Embryonic facial prominence (tissue), 1 donor: ENCODE measurements at regions not wholly inside any gene's neighbourhood (a gene's known extent, or its start where the extent isn't known, plus 50 kb on each side); places are given as distances from the start of the nearest gene placed in this dataset.
"Not testable (repeated sequence)": the region's sequence is repeated elsewhere in the genome, so short reads cannot be mapped to it uniquely, and the experiment has no call there.

ENCODE experiments used
- DNase-seq: peaks from one replicate; pipeline ENCODE4 v3.0.0-alpha.2; 2016; ENCODE audit errors: extremely low spot score

DNA sequence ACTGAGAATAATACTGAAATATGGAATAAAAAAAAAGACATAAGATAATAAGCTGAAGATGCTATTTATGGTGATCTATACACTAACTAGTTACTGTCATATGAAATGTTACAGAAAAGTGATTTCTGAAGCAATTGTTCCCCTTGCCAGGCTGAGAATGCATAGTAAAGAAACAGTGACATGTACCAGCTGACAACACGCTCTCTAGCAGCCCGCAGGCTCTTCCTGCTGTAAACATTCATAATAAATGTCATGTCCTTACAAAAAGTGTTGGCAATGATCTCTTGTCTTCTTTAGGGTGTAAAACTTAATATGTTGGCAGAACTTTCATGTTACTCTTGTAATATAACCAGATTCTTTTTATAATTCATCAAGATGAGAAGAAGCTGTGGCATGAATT, 1171.3 kb downstream of the DSC3 start:
- DNase-seq, result no peak

DNA sequence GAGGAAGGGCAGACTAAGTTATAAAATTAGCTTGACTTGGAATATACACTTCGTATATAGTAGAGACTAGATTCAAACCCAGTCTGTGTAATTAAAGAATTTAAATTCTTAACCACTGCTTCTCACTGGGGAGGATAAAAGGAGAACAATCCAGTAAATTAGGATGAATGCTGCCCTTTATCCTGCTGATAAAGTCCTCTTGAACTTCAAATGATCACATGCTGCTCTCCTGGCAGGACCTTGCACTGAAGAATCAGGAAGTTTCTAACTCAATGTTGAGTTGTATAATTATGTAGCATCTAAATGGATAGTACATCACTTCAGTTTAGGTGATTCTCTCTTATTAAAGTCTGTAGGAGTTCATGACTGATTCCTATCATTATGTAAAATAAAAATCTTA, 1179.7 kb downstream of the DSC3 start:
- no peak for DNase-seq

- DNase-seq, result no peak
These were observed 1186.9 kb downstream of the DSC3 start for GRCh38 chr18:29855637-29856036.

- DNase-seq, result no peak
These were observed 1189.4 kb downstream of the DSC3 start for GRCh38 chr18:29853126-29853525.

GRCh38 chr18:29849144-29849543, 1193.4 kb downstream of the DSC3 start:
- DNase-seq, result no peak

DNA sequence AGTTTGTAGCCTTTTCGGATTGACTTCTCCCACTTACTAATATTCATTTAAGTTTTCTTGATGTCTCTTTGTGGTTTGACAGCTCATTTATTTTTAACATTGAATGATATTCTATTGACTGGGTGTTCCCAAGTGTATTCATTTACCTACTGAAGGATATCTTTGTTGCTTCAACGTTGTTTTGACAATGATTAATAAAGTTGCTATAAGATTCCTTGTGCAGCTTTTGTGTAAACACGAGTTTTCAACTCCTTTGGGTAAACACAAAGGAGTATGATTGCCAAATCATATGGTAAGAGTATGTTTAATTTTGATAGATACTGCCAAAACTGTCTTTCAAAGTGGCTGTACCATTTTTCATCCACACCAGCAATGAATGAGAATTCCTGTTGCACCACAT, 1200.9 kb downstream of the DSC3 start:
- no peak for DNase-seq

DNA sequence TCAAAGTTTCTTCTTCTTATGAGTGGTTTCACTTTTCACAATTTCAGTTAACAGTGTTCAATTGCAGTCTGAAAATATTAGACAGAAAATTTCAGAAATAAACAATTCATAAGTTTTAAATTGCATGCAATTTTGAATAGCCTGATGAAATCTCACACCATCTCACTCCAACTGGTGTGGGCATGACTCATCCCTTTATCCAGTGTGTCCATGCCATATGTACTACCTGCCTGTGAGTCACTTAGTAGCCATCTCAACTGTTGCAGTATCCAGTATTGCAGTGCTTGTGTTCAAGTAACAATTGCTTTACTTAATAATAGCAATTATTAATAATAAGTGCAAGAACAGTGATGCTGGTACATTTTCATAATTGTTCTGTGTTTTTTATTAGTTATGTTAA, 1202.5 kb downstream of the DSC3 start:
- no peak for DNase-seq

DNA sequence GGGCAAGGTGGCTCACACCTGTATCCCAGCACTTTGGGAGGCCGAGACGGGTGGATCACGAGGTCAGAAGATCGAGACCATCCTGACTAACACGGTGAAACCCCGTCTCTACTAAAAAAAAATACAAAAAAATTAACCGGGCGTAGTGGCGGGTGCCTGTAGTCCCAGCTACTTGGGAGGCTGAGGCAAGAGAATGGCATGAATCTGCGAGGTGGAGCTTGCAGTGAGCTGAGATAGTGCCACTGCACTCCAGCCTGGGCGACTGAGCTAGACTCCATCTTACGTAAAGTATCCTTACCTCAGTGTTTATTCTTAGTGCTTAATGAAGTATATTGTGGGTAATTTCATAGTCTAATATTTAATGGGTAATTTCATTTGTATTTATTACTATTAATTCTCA, 1203.6 kb downstream of the DSC3 start:
- DNase-seq, result not testable (repeated sequence)

DNA sequence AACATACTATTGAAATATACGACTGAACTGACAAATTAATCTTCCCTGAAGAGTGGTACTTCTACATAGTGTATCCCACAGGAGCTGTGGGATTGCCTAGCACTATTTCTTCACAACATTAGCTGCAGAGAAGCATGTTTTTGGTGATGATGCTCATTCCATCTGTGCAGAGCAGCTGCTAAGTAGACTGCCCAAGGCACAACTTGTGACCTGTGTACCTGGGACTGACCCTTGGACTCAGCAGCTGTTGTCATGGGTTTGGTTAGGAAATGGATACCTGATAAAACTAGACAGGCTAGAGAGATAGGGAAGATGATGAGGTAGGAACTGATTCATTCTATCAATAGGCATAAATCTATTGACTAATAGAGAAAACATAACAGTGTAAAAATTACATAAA, 1204.0 kb downstream of the DSC3 start:
- no peak for DNase-seq

DNA sequence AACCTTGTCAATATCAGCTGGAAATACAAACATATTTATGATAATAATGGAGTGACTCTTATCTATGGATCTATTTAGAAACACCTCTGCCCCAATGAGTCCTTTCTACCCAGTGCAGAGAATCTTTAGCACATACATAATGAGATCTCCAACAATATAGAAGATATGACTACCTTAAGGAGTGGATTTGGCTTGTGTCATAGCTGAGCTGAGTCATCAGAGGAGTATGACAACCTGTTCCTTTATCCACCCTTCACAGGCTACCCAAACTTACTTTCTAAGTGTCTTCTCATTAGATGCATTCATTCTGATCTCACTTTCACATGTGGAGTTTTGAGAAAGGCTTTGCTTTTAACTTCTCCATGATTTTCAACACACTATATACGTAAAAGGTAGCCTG, 1218.9 kb downstream of the DSC3 start:
- DNase-seq, result no peak

DNA sequence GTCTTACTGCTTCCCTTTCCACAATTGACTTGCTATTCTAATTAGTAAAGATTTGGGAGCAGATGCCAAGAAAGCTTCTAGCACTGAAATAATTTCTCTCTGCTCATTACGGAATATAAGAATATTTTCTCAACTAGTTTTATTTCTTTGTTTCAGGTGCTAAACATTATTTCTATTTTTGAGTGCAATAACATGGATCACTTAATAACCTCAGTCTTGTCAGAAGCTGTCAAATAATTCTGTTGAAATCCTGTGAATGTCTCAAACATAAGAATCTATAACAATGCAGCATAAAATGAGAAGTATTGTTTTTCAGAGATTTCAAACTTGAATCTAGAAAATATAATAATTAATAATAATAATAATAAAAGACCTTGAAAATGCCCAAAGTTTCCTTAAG, 1221.0 kb downstream of the DSC3 start:
- no peak for DNase-seq

DNA sequence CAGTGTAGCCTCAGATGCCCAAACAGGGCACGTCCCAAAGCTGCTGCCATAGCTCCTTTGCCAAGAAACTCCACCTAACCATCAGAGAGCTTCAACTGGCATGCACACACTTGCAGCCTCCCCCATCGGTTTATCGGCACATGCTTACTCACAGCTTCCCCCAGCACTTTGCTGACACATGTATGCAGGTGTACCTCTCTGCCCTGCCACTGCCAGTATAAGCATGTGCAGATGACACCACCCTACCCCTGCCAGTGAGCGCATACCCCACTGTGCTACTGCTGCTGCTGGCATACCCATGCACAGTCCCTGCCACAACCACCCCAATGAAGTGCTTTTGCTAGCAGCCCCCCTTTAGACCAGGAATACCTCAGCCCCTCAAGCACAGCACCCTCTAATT, 1231.0 kb downstream of the DSC3 start:
- DNase-seq, result no peak

GRCh38 chr18:29780816-29781215, 1261.7 kb downstream of the DSC3 start:
- no peak for DNase-seq

GRCh38 chr18:29779096-29779495, 1263.4 kb downstream of the DSC3 start:
- no peak for DNase-seq

- no peak for DNase-seq
These were observed 1289.2 kb downstream of the DSC3 start for GRCh38 chr18:29753379-29753778.

DNA sequence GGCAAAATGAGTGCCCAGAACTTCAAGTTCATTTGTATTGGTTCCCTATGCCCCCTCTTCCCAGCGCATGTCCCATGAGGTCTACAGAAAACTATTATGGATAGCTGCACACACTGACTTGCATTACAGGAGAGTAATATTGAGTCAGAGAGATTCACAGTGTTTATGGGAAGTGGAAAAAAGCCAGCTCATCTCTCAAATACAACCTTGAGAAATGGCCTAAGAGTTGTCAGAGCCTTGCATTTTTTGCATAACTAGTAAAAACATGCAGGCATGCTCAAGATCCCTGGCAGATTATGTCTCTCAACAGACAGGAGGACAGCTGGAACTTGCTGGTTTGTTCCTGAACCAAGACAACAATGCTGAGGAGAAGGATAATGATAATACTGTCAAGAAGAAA, 1292.8 kb downstream of the DSC3 start:
- no peak for DNase-seq

DNA sequence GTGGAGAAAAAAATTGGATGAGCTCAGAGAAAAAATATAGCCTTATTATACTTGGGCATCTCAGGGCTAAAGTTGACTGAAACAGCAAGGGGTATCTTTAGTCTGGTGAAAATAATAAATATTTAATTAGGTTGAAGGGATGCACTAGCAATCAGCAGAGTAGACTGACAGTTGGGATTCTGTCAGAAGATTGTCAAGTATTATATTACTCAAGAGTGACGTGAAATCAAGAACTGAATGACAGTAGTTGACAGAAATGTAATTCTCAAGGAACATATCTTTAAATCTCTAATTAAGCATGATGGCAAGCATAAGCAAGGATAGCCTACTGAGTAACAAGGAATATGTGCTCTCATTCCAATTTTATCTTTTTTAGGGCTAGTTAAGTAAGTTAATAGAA, 1301.1 kb downstream of the DSC3 start:
- DNase-seq, result no peak

- DNase-seq, result no peak
These were observed 1304.9 kb downstream of the DSC3 start for GRCh38 chr18:29737620-29738019.

DNA sequence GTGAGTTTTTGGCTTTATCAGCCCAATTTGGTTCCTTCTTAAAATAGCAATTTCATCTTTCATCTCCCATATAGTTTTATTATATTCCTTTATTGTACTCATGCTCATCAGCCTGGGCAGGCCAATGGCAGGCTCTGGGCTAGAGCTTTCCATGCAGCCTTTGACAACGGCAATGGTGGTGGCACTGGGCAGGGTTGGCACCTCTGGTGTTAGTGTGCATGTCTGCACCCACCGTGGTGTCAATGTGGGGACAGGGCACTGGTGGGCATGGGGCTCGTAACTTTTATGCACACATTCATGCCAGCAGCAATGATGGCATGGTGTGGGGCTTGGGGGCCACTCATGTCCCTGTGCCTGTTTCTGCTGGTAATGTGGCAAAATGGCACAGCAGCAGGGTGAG, 1305.4 kb downstream of the DSC3 start:
- no peak for DNase-seq

DNA sequence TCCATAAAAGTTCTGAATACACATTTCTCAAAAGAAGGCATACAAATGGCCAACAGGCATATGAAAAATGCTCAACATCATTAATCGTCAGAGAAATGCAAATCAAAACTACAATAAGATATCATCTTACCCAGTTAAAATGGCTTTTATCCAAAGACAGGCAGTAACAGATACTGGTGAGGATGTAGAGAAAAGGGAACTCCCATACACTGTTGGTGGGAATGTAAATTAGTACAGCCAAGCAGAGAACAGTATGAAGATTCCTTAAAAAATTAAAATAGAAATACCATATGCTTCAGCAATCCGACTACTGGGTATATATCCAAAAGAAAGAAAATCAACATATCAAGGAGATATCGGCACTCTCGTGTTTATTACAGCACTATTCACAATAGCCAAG, 1312.5 kb downstream of the DSC3 start:
- DNase-seq, result no peak

DNA sequence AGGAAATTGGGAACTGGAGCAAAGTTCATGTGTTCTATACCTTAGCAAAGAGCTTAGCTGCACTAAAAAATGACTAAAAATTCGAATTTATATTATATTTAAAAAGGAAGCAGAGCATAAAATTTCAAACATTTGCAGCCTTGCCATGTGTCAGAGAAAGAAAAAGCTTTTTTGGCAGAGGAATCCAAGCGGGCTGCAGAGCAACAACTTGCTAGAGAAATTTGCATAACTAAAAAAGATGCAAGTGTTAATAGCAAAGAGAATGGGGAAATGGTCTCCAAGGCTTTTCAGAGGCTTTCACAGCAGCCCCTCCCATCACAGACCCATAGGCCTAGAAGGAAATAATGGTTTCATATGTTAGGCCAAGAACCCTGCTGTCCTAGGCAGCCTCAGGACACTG, 1315.9 kb downstream of the DSC3 start:
- no peak for DNase-seq

DNA sequence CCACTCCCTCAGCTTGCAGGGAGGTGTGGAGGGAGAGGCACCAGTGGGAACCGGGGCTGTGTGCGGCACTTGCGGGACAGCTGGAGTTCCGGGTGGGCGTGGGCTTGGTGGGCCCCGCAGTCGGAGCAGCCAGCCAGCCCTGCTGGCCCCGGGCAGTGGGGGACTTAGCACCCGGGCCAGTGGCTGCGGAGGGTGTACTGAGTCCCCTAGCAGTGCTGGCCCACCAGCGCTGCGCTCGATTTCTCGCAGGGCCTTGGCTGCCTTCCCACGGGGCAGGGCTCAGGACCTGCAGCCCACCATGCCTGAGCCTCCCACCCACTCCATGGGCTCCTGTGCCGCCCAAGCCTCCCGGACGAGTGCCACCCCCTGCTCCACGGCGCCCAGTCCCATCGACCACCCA, 1319.1 kb downstream of the DSC3 start:
- not testable (repeated sequence) for DNase-seq

- DNase-seq, result not testable (repeated sequence)
These were observed 1326.6 kb downstream of the DSC3 start for GRCh38 chr18:29715960-29716359.

DNA sequence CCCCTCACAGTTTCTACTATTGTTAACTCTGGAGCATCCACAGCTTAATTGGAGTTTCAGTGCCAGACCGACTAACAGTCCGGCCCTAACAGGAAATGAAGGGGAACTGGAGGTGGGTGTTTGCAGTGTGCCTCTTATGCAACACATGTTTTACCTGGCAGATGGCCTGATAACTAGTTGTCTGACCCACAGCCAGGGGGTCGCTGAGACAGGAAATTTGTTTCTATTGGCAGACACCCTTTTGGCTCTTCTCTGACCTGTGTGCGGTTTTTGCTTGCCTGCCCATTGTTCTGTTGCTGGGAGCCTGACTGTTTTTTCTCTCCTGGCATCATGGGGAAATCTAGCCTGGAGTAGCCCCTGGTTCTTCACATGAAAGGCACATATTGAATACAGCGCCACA, 1329.8 kb downstream of the DSC3 start:
- no peak for DNase-seq

GRCh38 chr18:29711932-29712331, 1330.6 kb downstream of the DSC3 start:
- no peak for DNase-seq
